Parathyroid adenoma (tissue), 2 donors: ENCODE measurements at regions not wholly inside any gene's neighbourhood (a gene's known extent, or its start where the extent isn't known, plus 50 kb on each side); places are given as distances from the start of the nearest gene placed in this dataset.
A peak's percentile ranks its signal among the peaks of the same experiment; 100 is the strongest.

Experiments used
- H2AFZ ChIP-seq: fragments of 300-600 bp; sonication (generic); one replicate; pipeline ENCODE4 v1.7.0; 2017; ENCODE audit warnings: antibody characterized with exemption, mild to moderate bottlenecking
- H3K27ac ChIP-seq: fragments of 300-600 bp; sonication (generic); one replicate; pipeline ENCODE4 v1.7.0; 2017
- H3K27me3 ChIP-seq: fragments of 300-600 bp; sonication (generic); one replicate; pipeline ENCODE4 v1.7.0; 2017; ENCODE audit warnings: low read length; ENCODE audit not compliant: control insufficient read depth, insufficient read depth
- H3K36me3 ChIP-seq: fragments of 300-600 bp; sonication (generic); one replicate; pipeline ENCODE4 v1.7.0; 2017; ENCODE audit warnings: low read length; ENCODE audit not compliant: control insufficient read depth, insufficient read depth
- H3K4me1 ChIP-seq: fragments of 300-600 bp; sonication (generic); one replicate; pipeline ENCODE4 v1.7.0; 2017; ENCODE audit warnings: control low read depth
- H3K4me2 ChIP-seq: fragments of 300-600 bp; sonication (generic); one replicate; pipeline ENCODE4 v1.7.0; 2017; ENCODE audit warnings: low read length
- H3K4me3 ChIP-seq: fragments of 300-600 bp; sonication (generic); one replicate; pipeline ENCODE4 v1.7.0; 2017; ENCODE audit warnings: low read depth, low read length
- H3K79me2 ChIP-seq: fragments of 300-600 bp; sonication (generic); one replicate; pipeline ENCODE4 v1.7.0; 2017; ENCODE audit warnings: control low read depth
- H3K9ac ChIP-seq: fragments of 300-600 bp; sonication (generic); one replicate; pipeline ENCODE4 v1.7.0; 2017; ENCODE audit warnings: mild to moderate bottlenecking
- H3K9me3 ChIP-seq: fragments of 300-600 bp; sonication (generic); one replicate; pipeline ENCODE4 v1.7.0; 2017; ENCODE audit warnings: low read length; ENCODE audit not compliant: control insufficient read depth
- TF ChIP-seq, protein P1 (sequence below): fragments of 300-600 bp; sonication (generic); IDR thresholded peaks from one replicate; pipeline ENCODE4 v1.7.0; 2017; ENCODE audit warnings: antibody characterized with exemption, mild to moderate bottlenecking
- donor health status: primary hyperparathyroidism.

DNA sequence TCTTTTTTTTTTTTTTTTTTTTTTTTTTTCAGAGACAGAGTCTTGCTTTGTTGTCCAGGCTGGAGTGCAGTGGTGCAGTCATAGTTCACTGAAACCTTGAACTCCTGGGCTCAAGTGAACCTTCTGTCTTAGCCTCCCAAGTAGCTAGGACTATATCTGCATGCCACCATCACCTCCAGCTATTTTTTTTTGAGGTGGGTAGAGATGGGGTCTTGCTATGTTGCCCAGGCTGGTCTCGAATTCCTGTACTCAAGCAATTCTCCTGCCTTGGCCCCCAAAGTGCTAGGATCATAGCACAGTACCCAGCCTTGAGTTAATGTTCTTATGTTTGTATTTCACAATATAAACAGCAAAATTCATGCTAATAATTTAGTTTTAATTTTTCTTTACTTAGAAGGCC lies 62.9 kb upstream of the IGFBP2 start:
- Histone ChIP-seq H2AFZ (no peak overlapping the region), H3K36me3 (no peaks in the 10 kb centered on the region), H3K79me2 (no peaks in the 10 kb centered on the region), H3K27me3 (no peaks in the 10 kb centered on the region), H3K4me2 (no peak overlapping the region), H3K27ac (no peak overlapping the region), H3K9me3 (no peaks in the 10 kb centered on the region), H3K4me1 (no peaks in the 10 kb centered on the region), H3K4me3 (no peak overlapping the region), H3K9ac (no peak overlapping the region)
- TF ChIP-seq, protein P1, sequence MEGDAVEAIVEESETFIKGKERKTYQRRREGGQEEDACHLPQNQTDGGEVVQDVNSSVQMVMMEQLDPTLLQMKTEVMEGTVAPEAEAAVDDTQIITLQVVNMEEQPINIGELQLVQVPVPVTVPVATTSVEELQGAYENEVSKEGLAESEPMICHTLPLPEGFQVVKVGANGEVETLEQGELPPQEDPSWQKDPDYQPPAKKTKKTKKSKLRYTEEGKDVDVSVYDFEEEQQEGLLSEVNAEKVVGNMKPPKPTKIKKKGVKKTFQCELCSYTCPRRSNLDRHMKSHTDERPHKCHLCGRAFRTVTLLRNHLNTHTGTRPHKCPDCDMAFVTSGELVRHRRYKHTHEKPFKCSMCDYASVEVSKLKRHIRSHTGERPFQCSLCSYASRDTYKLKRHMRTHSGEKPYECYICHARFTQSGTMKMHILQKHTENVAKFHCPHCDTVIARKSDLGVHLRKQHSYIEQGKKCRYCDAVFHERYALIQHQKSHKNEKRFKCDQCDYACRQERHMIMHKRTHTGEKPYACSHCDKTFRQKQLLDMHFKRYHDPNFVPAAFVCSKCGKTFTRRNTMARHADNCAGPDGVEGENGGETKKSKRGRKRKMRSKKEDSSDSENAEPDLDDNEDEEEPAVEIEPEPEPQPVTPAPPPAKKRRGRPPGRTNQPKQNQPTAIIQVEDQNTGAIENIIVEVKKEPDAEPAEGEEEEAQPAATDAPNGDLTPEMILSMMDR = no peak

DNA sequence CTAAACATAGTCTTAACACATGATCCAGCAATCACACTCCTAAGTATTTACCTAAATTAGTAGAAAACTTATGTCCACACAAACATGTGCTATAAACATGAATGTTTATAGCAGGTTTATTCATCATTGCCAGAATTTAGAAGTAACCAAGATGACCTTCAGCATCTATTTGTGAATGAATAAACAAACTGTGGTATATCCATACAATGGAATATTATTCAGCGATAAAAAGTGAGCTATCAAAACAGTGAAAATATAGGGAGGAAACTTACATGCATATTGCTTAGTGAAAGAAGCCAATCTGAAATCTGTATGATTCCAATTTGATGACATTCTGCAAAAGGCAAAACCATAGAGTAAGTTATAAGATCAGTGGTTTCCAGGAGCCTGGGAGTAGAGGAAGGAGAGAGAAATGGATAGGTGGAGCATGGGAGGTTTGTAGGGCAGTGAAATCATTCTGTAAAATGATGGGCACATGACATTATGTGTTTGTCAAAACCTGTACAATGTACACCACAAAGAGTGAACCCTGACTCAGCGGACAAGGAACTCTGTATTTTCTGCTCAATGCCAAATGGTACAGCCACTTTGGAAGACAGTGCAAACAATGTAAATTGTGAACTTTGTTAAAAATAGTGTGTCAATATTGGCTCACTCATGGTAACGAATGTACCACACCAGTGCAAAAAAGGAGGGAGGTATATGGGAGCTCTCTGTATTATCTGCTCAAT lies 61.9 kb upstream of the IGFBP2 start:
- Histone ChIP-seq H3K79me2 (no peaks in the 10 kb centered on the region), H3K27me3 (no peaks in the 10 kb centered on the region), H3K4me3 (no peak overlapping the region), H3K9ac (no peak overlapping the region), H3K27ac (no peak overlapping the region), H2AFZ (no peak overlapping the region), H3K4me2 (no peak overlapping the region), H3K9me3 (no peaks in the 10 kb centered on the region), H3K36me3 (no peaks in the 10 kb centered on the region), H3K4me1 (no peaks in the 10 kb centered on the region)
- TF ChIP-seq, protein P1 = no peak

DNA sequence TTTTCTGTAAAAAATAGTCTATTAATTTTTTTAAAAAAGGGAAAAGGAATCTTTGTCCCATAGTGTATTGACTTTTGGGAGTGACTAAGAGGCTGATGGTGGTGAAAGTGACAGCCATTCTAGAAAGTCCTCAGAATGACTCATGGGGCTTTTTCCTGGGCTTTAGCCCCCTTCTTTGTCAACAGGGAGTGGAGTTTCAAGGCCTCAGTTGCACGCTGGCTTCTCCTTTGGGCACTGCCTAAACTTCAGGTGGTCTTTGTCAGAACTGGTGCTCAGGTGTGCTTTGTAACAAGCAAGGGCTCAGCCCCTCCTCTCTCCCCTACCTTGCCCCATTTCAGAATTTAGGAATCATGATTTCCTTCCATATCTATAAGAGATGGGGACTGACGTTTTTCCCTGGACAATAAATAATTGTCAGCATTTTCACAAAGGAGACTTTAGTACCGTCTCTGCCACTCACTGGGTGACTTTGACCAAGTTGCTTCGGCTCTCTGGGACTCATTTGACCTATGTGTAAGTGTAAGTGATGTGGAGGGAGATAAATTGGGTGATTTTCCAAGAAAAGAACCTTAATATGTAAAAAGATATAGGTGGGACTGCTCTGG lies 61.2 kb upstream of the IGFBP2 start:
- no peak overlapping the region for H3K4me3 ChIP-seq
- H3K9me3 ChIP-seq = no peaks in the 10 kb centered on the region
- no peaks in the 10 kb centered on the region for H3K79me2 ChIP-seq
- H3K27me3 ChIP-seq = no peaks in the 10 kb centered on the region
- H3K4me1 ChIP-seq = no peaks in the 10 kb centered on the region
- H3K4me2 ChIP-seq = no peak overlapping the region
- H3K36me3 ChIP-seq = no peaks in the 10 kb centered on the region
- H2AFZ ChIP-seq = no peak overlapping the region
- H3K9ac ChIP-seq = no peak overlapping the region
- TF ChIP-seq, protein P1 = no peak
- H3K27ac ChIP-seq = no peak overlapping the region

DNA sequence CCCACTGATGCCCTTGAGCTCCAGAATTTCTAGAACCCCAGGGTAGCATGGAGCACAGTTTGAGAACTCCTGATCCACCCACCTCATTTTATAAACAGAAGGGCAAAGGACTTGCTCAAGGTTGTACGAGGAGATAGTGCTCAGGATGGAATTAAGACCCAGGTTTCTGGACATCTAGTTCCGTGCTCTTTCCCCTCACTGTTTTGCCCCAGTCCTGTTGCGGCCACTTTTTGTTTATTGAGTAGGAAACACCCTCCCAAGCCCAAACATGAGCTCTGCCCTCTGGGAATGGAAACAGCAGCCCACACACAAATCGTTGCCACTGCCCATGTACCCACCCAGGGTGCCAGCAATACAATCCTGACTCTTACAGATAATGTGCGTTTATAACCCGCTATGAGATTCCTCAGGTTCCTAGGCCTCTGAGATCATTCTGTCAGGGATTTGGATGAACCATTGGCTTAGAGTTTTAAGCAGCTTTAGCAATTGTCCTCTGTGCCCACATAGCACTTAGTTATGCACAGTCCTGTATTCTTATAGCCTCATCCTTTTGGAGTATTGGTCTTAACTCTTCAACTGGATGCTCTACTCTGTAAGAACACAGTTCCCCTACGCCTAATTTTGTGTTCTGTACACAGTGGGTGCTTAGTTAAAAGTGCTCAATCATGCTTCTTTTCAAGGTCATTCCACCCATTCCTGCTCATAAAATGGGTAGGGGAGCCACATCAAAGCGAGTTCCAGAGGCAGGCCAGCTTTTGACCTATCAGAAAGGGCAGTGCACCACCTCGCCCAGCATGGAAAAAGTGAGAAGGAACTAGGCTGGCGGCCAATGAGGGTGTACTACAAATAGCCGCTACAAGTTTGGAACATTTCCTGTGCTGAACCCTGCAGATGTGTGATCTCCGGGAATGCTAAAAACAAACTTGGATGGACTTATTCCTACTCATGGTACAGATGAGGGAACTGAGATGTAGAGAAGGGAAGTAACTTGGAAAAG lies 60.3 kb upstream of the IGFBP2 start:
- Histone ChIP-seq H3K9ac (no peak overlapping the region), H3K79me2 (no peaks in the 10 kb centered on the region), H3K4me1 (no peaks in the 10 kb centered on the region), H3K27me3 (no peaks in the 10 kb centered on the region), H3K4me2 (no peak overlapping the region), H3K9me3 (no peaks in the 10 kb centered on the region), H3K36me3 (no peaks in the 10 kb centered on the region), H2AFZ (no peak overlapping the region), H3K4me3 (no peak overlapping the region), H3K27ac (peak overlapping the region; percentile 24)
- TF ChIP-seq, protein P1 = no peak
